ENCODE measurements at regions not wholly inside any gene's neighbourhood (a gene's known extent, or its start where the extent isn't known, plus 50 kb on each side); places are given as distances from the start of the nearest gene placed in this dataset.

DNA sequence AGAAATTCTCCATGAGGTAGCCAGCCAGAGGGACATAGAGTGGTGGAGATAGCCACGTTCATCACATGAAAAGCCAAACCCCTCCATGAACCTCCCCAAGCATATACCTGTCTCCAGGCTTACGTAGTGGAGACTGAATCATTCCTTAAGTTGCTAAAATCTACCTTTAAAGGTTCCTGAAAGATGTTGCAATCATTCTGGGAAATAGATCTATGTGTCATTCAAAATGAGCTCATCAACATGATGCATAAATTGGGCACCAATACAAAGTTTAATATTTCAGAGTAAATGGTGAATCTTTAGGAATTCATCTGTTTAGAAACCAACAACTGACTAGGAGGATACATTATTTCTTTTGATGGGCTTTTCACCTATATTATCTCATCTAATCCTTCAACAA lies 362.6 kb upstream of the ID2 start:
- Histone ChIP-seq H4K20me1 (ENCODE audit: control insufficient read depth, insufficient read depth, low read depth, low read length) (no peaks in the 10 kb centered on the region), H3F3A (ENCODE audit: control insufficient read depth, insufficient read depth) (no peaks in the 10 kb centered on the region), H3K79me2 (ENCODE audit: control insufficient read depth, low read length) (no peaks in the 10 kb centered on the region), H3K27ac (ENCODE audit: low read depth, low read length) (no peak overlapping the region), H3K4me3 (ENCODE audit: low read length) (no peak overlapping the region), H3K27me3 (ENCODE audit: control insufficient read depth, low read length) (no peaks in the 10 kb centered on the region), H3K9me2 (replicated peaks; ENCODE audit: control insufficient read depth, low read length) (no peaks in the 10 kb centered on the region), H3K4me2 (ENCODE audit: low read length) (no peak overlapping the region), H3K36me3 (ENCODE audit: control insufficient read depth, low read length) (no peaks in the 10 kb centered on the region), H3K4me1 (ENCODE audit: control insufficient read depth, low read length) (peaks cover 5% of the 10 kb centered on the region), H3K9me3 (ENCODE audit: control insufficient read depth, insufficient read depth, low read length) (no peaks in the 10 kb centered on the region)
- TF ChIP-seq, protein P1, sequence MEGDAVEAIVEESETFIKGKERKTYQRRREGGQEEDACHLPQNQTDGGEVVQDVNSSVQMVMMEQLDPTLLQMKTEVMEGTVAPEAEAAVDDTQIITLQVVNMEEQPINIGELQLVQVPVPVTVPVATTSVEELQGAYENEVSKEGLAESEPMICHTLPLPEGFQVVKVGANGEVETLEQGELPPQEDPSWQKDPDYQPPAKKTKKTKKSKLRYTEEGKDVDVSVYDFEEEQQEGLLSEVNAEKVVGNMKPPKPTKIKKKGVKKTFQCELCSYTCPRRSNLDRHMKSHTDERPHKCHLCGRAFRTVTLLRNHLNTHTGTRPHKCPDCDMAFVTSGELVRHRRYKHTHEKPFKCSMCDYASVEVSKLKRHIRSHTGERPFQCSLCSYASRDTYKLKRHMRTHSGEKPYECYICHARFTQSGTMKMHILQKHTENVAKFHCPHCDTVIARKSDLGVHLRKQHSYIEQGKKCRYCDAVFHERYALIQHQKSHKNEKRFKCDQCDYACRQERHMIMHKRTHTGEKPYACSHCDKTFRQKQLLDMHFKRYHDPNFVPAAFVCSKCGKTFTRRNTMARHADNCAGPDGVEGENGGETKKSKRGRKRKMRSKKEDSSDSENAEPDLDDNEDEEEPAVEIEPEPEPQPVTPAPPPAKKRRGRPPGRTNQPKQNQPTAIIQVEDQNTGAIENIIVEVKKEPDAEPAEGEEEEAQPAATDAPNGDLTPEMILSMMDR (IDR thresholded peaks at IDR 0.05; ENCODE audit: low read depth, low read length, poor library complexity, severe bottlenecking), result no peak
- TF ChIP-seq EZH2phosphoT487 (IDR thresholded peaks at IDR 0.05; ENCODE audit: borderline replicate concordance, low read length), result no peak

DNA sequence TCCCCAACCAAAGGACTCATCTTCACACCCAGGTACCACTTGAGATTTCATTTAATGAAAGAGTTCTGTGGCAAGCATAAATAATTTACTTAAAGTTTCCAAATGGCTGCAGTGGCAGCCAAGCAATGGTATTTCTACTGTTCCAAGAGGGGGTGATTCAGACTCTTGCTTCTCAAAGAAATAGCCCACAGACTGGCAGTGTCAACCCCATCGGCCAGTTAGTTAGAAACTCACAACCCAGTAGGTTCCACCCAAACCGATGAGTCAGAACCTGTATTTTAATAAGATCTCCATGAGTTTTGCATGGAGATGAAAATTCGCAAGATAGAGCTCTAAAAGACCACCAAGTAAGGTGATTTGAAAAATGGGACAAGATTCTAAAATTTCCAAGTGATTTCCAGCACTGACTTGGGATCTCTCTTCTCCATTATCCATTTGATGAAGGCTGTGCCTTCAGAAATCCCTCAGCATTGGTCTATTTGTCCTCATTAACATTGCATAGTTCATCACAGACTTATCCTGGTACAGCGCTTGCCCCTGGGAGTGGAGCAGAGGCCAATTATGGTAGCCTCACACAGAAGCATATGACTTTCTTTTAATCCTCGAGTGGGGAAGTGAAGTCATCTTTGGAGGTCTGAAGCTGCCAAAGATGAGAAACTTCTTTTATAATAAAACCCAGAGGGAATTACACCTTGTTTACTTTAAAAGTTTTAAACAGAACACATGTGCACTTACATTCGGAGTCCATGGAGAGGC lies 361.4 kb upstream of the ID2 start:
- Histone ChIP-seq H3K36me3 (ENCODE audit: control insufficient read depth, low read length) (no peaks in the 10 kb centered on the region), H3K79me2 (ENCODE audit: control insufficient read depth, low read length) (no peaks in the 10 kb centered on the region), H4K20me1 (ENCODE audit: control insufficient read depth, insufficient read depth, low read depth, low read length) (no peaks in the 10 kb centered on the region), H3K27ac (ENCODE audit: low read depth, low read length) (no peak overlapping the region), H3K27me3 (ENCODE audit: control insufficient read depth, low read length) (no peaks in the 10 kb centered on the region), H3K4me3 (ENCODE audit: low read length) (no peak overlapping the region), H3K4me1 (ENCODE audit: control insufficient read depth, low read length) (no peaks in the 10 kb centered on the region), H3K9me2 (replicated peaks; ENCODE audit: control insufficient read depth, low read length) (no peaks in the 10 kb centered on the region), H3F3A (ENCODE audit: control insufficient read depth, insufficient read depth) (no peaks in the 10 kb centered on the region), H3K4me2 (ENCODE audit: low read length) (no peak overlapping the region), H3K9me3 (ENCODE audit: control insufficient read depth, insufficient read depth, low read length) (no peaks in the 10 kb centered on the region)
- no peak for TF ChIP-seq EZH2phosphoT487 (IDR thresholded peaks at IDR 0.05; ENCODE audit: borderline replicate concordance, low read length)
- TF ChIP-seq, protein P1 (IDR thresholded peaks at IDR 0.05; ENCODE audit: low read depth, low read length, poor library complexity, severe bottlenecking), result no peak

DNA sequence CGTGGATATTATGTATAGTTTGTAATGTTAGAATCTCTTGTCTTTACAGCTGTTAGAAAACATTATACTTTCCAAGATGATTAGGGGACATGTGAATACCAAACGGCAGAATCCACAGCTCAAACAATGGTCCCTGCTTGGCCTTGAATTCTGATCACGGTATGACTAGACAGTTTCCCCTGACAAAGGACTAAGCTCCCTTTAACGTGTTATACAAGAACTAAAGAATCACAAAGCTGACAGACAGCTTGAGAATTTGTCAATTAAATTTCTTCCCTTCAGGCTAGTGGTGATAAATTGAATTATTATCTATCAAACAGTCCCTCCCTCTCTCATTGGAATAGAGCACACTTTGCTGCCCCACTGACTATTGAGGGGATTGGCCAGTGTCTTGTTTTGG lies 359.2 kb upstream of the ID2 start:
- H3K4me2 ChIP-seq (ENCODE audit: low read length), result no peak overlapping the region
- H3K9me2 ChIP-seq (replicated peaks; ENCODE audit: control insufficient read depth, low read length), result no peaks in the 10 kb centered on the region
- no peak overlapping the region for H3K27ac ChIP-seq (ENCODE audit: low read depth, low read length)
- H3K36me3 ChIP-seq (ENCODE audit: control insufficient read depth, low read length), result no peaks in the 10 kb centered on the region
- no peaks in the 10 kb centered on the region for H3K9me3 ChIP-seq (ENCODE audit: control insufficient read depth, insufficient read depth, low read length)
- H3K4me3 ChIP-seq (ENCODE audit: low read length), result no peak overlapping the region
- no peaks in the 10 kb centered on the region for H3K4me1 ChIP-seq (ENCODE audit: control insufficient read depth, low read length)
- H3F3A ChIP-seq (ENCODE audit: control insufficient read depth, insufficient read depth), result no peaks in the 10 kb centered on the region
- TF ChIP-seq, protein P1 (IDR thresholded peaks at IDR 0.05; ENCODE audit: low read depth, low read length, poor library complexity, severe bottlenecking), result no peak
- TF ChIP-seq EZH2phosphoT487 (IDR thresholded peaks at IDR 0.05; ENCODE audit: borderline replicate concordance, low read length), result no peak
- no peaks in the 10 kb centered on the region for H3K27me3 ChIP-seq (ENCODE audit: control insufficient read depth, low read length)
- no peaks in the 10 kb centered on the region for H4K20me1 ChIP-seq (ENCODE audit: control insufficient read depth, insufficient read depth, low read depth, low read length)
- no peaks in the 10 kb centered on the region for H3K79me2 ChIP-seq (ENCODE audit: control insufficient read depth, low read length)

Measured in DOHH2 (cell line).